Gastroesophageal sphincter (tissue), 3 donors: ENCODE measurements at regions not wholly inside any gene's neighbourhood (a gene's known extent, or its start where the extent isn't known, plus 50 kb on each side); places are given as distances from the start of the nearest gene placed in this dataset.

Experiments used
- EP300 ChIP-seq: sonication (generic); formaldehyde crosslinking; IDR thresholded peaks from one replicate; pipeline ENCODE4 v1.6.1; 2017; ENCODE audit warnings: antibody characterized with exemption, mild to moderate bottlenecking
- POLR2AphosphoS5 ChIP-seq: sonication (generic); formaldehyde crosslinking; IDR thresholded peaks from one replicate; pipeline ENCODE4 v1.6.1; 2017; ENCODE audit warnings: antibody characterized with exemption
- TF ChIP-seq, protein P1 (sequence below), 4 experiments: fragments of 200-600 bp in 2 of 4; fragments of 450-650 bp in 2 of 4; sonication (generic) in 1 of 4; IDR thresholded peaks; one replicate each; pipeline ENCODE4 v1.5.1; 2017 to 2019; ENCODE audit warnings: antibody characterized with exemption in 4 of 4, mild to moderate bottlenecking in 2 of 4, moderate library complexity in 2 of 4

DNA sequence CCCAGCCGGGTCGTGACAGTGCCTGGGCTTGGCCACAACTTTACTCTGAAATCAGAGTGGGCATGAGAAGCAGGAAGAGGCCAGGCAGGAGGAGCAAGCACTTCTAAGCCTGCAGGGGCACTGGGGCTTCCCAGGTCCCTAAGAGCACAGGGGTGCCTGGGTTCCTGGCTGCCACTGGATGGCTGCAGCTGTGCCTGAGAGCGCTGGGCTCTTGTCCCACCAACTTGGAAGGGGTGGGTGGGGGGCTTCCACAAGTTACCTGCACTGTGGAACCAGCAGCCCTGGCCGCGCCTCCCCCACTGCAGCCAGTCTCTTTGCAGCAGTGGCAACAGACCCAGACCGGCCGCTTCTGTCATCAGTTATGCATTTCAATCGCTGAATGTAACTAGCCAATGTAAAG lies 434.7 kb upstream of the GRM3 start:
- TF ChIP-seq POLR2AphosphoS5 (no peak), EP300 (no peak)
- TF ChIP-seq, protein P1, sequence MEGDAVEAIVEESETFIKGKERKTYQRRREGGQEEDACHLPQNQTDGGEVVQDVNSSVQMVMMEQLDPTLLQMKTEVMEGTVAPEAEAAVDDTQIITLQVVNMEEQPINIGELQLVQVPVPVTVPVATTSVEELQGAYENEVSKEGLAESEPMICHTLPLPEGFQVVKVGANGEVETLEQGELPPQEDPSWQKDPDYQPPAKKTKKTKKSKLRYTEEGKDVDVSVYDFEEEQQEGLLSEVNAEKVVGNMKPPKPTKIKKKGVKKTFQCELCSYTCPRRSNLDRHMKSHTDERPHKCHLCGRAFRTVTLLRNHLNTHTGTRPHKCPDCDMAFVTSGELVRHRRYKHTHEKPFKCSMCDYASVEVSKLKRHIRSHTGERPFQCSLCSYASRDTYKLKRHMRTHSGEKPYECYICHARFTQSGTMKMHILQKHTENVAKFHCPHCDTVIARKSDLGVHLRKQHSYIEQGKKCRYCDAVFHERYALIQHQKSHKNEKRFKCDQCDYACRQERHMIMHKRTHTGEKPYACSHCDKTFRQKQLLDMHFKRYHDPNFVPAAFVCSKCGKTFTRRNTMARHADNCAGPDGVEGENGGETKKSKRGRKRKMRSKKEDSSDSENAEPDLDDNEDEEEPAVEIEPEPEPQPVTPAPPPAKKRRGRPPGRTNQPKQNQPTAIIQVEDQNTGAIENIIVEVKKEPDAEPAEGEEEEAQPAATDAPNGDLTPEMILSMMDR (IDR thresholded peaks at IDR 0.05): no peak
